Loucy (cell line): ENCODE measurements at regions not wholly inside any gene's neighbourhood (a gene's known extent, or its start where the extent isn't known, plus 50 kb on each side); places are given as distances from the start of the nearest gene placed in this dataset.

Source experiments
- EZH2phosphoT487 ChIP-seq: fragments of 200-600 bp; IDR thresholded peaks from 2 replicates; pipeline ENCODE4 v1.6.1; 2018; ENCODE audit warnings: antibody characterized with exemption, mild to moderate bottlenecking, moderate library complexity, borderline replicate concordance
- TF ChIP-seq, protein P1 (sequence below): fragments of 200-600 bp; sonication (generic); conservative IDR thresholded peaks from 2 replicates; pipeline ENCODE4 v1.5.1; 2014; ENCODE audit warnings: mild to moderate bottlenecking, antibody characterized with exemption, low read length

DNA sequence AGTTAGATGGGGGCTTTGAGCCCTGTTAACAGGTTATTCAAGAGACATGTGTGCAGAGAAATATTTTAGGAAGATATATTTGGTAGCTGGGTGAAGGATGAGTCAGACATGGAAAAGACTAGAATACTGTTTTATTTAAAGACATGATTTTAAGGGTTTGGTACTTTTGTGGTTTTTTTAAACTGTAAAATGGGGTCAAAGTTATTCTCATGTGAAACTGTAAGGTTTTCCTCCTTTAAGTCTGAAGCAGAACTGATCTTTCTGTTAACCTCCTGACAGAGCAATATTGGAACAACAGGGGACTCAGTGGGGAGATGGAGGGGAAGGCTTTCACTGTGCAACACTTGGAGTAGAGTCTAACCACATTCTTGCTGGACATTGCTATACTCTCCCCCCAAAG is 112.4 kb upstream of the LSM6 start:
- TF ChIP-seq, protein P1, sequence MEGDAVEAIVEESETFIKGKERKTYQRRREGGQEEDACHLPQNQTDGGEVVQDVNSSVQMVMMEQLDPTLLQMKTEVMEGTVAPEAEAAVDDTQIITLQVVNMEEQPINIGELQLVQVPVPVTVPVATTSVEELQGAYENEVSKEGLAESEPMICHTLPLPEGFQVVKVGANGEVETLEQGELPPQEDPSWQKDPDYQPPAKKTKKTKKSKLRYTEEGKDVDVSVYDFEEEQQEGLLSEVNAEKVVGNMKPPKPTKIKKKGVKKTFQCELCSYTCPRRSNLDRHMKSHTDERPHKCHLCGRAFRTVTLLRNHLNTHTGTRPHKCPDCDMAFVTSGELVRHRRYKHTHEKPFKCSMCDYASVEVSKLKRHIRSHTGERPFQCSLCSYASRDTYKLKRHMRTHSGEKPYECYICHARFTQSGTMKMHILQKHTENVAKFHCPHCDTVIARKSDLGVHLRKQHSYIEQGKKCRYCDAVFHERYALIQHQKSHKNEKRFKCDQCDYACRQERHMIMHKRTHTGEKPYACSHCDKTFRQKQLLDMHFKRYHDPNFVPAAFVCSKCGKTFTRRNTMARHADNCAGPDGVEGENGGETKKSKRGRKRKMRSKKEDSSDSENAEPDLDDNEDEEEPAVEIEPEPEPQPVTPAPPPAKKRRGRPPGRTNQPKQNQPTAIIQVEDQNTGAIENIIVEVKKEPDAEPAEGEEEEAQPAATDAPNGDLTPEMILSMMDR: no peak
- no peak for TF ChIP-seq EZH2phosphoT487
